Mesothelial cell of epicardium (in vitro differentiated cells): ENCODE measurements at regions not wholly inside any gene's neighbourhood (a gene's known extent, or its start where the extent isn't known, plus 50 kb on each side); places are given as distances from the start of the nearest gene placed in this dataset.
"Not testable (repeated sequence)": the region's sequence is repeated elsewhere in the genome, so short reads cannot be mapped to it uniquely, and the experiment has no call there.

Source experiments
- DNase-seq, 2 experiments: peaks; one replicate each; pipeline ENCODE4 v3.0.0; 2021; ENCODE audit warnings: low spot score in 2 of 2; ENCODE audit not compliant: unreplicated experiment in 2 of 2
- H3K27ac Mint-ChIP-seq: 2 replicates; pipeline ENCODE4 v1.8.0; 2021; ENCODE audit warnings: mixed read lengths
- H3K27me3 Mint-ChIP-seq: 2 replicates; pipeline ENCODE4 v1.8.0; 2021; ENCODE audit warnings: low read depth, mixed read lengths
- H3K36me3 Mint-ChIP-seq: 2 replicates; pipeline ENCODE4 v1.8.0; 2021; ENCODE audit warnings: mixed read lengths
- H3K4me1 Mint-ChIP-seq: 2 replicates; pipeline ENCODE4 v1.8.0; 2021; ENCODE audit warnings: mixed read lengths
- H3K4me3 Mint-ChIP-seq: 2 replicates; pipeline ENCODE4 v1.8.0; 2021; ENCODE audit warnings: mild to moderate bottlenecking, moderate library complexity, mixed read lengths
- H3K9me3 Mint-ChIP-seq: 2 replicates; pipeline ENCODE4 v1.8.0; 2021; ENCODE audit warnings: mixed read lengths
- CTCF ChIP-seq: fragments of 200-600 bp; sonication (generic); IDR thresholded peaks from one replicate; pipeline ENCODE4 v1.5.0; 2021; ENCODE audit warnings: antibody characterized with exemption; ENCODE audit not compliant: unreplicated experiment

GRCh38 chr7:93693796-93694195 is 119.3 kb upstream of the CALCR start:
- Mint-ChIP-seq H3K4me1 (no peaks in the 10 kb centered on the region), H3K36me3 (no peaks in the 10 kb centered on the region), H3K27ac (no peak overlapping the region), H3K9me3 (no peaks in the 10 kb centered on the region), H3K27me3 (no peaks in the 10 kb centered on the region), H3K4me3 (no peak overlapping the region)
- no peak for TF ChIP-seq CTCF
- DNase-seq, result no peak

GRCh38 chr7:93690021-93690420 is 115.5 kb upstream of the CALCR start:
- DNase-seq, result no peak
- H3K4me3 Mint-ChIP-seq, result no peak overlapping the region
- H3K36me3 Mint-ChIP-seq, result no peaks in the 10 kb centered on the region
- no peaks in the 10 kb centered on the region for H3K4me1 Mint-ChIP-seq
- H3K27me3 Mint-ChIP-seq, result peaks cover 7% of the 10 kb centered on the region
- no peak for TF ChIP-seq CTCF
- H3K9me3 Mint-ChIP-seq, result no peaks in the 10 kb centered on the region
- H3K27ac Mint-ChIP-seq, result no peak overlapping the region

- H3K4me3 Mint-ChIP-seq, result no peak overlapping the region
- no peak for DNase-seq
- TF ChIP-seq CTCF, result no peak
- no peaks in the 10 kb centered on the region for H3K36me3 Mint-ChIP-seq
- H3K27ac Mint-ChIP-seq, result no peak overlapping the region
- H3K9me3 Mint-ChIP-seq, result no peaks in the 10 kb centered on the region
- H3K27me3 Mint-ChIP-seq, result no peaks in the 10 kb centered on the region
- H3K4me1 Mint-ChIP-seq, result no peaks in the 10 kb centered on the region
Measured at GRCh38 chr7:93678185-93678584, 103.7 kb upstream of the CALCR start.

GRCh38 chr7:93663561-93664299 is 89.2 kb upstream of the CALCR start:
- DNase-seq, result no peak
- Mint-ChIP-seq H3K27ac (no peak overlapping the region), H3K36me3 (no peaks in the 10 kb centered on the region), H3K4me1 (no peaks in the 10 kb centered on the region), H3K9me3 (peaks cover 27% of the 10 kb centered on the region), H3K4me3 (no peak overlapping the region), H3K27me3 (no peaks in the 10 kb centered on the region)
- TF ChIP-seq CTCF, result no peak

GRCh38 chr7:93658163-93658562 is 83.6 kb upstream of the CALCR start:
- H3K4me3 Mint-ChIP-seq, H3K36me3 Mint-ChIP-seq, H3K4me1 Mint-ChIP-seq, DNase-seq, H3K27me3 Mint-ChIP-seq, H3K27ac Mint-ChIP-seq: not testable (repeated sequence)
- H3K9me3 Mint-ChIP-seq, result peaks cover 27% of the 10 kb centered on the region

GRCh38 chr7:93651603-93652159 is 77.2 kb upstream of the CALCR start:
- no peaks in the 10 kb centered on the region for H3K36me3 Mint-ChIP-seq
- H3K4me1 Mint-ChIP-seq, result peaks cover 5% of the 10 kb centered on the region
- H3K4me3 Mint-ChIP-seq, result no peak overlapping the region
- no peaks in the 10 kb centered on the region for H3K27me3 Mint-ChIP-seq
- H3K27ac Mint-ChIP-seq, result no peak overlapping the region
- no peak for TF ChIP-seq CTCF
- no peaks in the 10 kb centered on the region for H3K9me3 Mint-ChIP-seq
- DNase-seq, result no peak
